Bronchial epithelial cell (primary cell): ENCODE measurements at regions not wholly inside any gene's neighbourhood (a gene's known extent, or its start where the extent isn't known, plus 50 kb on each side); places are given as distances from the start of the nearest gene placed in this dataset.

Source experiments
- DNase-seq: peaks from one replicate; pipeline ENCODE4 v3.0.0-alpha.2; 2010; ENCODE audit warnings: low read depth
- FAIRE-seq: peaks from 2 replicates; lab custom pipeline; 2011; peaks lifted over from hg19 to GRCh38; lab: Jason Lieb, UNC
- H3K27me3 ChIP-seq: 2 replicates; pipeline ENCODE4 v1.5.1; 2011; ENCODE audit warnings: low read length; ENCODE audit not compliant: control insufficient read depth, insufficient read depth
- H3K36me3 ChIP-seq: 2 replicates; pipeline ENCODE4 v1.5.1; 2011; ENCODE audit warnings: low read length; ENCODE audit not compliant: control insufficient read depth, insufficient read depth
- H3K4me3 ChIP-seq: 2 replicates; pipeline ENCODE4 v1.5.1; 2011; ENCODE audit warnings: mild to moderate bottlenecking, low read depth, low read length, control low read depth
- TF ChIP-seq, protein P1 (sequence below): IDR thresholded peaks from 2 replicates; pipeline ENCODE4 v1.5.1; 2011; ENCODE audit warnings: mild to moderate bottlenecking, moderate library complexity, low read length, control low read depth, inconsistent platforms; ENCODE audit not compliant: insufficient read depth, severe bottlenecking

DNA sequence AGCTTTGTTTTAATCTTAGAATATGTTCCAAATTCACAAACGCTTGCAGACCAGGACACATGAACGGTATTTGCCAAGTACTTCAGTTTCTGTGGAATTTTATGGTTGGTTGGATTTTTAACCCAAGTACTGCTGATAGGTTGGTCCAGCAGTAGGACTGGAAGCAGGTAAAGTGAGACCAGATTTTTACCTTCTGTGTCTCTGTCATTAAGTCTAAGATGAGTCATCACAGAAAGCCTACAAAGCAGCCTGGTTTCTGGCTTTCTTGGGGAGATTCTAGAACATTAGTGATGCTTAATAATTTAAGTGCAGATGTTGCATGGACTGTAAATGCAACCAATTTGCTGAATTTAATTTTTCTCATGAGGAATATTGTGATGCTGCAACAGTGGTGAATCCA lies 100.5 kb downstream of the SCG2 start:
- Histone ChIP-seq H3K36me3 (no peaks in the 10 kb centered on the region), H3K4me3 (no peak overlapping the region), H3K27me3 (no peaks in the 10 kb centered on the region)
- TF ChIP-seq, protein P1, sequence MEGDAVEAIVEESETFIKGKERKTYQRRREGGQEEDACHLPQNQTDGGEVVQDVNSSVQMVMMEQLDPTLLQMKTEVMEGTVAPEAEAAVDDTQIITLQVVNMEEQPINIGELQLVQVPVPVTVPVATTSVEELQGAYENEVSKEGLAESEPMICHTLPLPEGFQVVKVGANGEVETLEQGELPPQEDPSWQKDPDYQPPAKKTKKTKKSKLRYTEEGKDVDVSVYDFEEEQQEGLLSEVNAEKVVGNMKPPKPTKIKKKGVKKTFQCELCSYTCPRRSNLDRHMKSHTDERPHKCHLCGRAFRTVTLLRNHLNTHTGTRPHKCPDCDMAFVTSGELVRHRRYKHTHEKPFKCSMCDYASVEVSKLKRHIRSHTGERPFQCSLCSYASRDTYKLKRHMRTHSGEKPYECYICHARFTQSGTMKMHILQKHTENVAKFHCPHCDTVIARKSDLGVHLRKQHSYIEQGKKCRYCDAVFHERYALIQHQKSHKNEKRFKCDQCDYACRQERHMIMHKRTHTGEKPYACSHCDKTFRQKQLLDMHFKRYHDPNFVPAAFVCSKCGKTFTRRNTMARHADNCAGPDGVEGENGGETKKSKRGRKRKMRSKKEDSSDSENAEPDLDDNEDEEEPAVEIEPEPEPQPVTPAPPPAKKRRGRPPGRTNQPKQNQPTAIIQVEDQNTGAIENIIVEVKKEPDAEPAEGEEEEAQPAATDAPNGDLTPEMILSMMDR, result no peak
- no peak for FAIRE-seq
- peak; percentile 17 for DNase-seq

- no peak for FAIRE-seq
- Histone ChIP-seq H3K36me3 (no peaks in the 10 kb centered on the region), H3K4me3 (no peak overlapping the region), H3K27me3 (no peaks in the 10 kb centered on the region)
- TF ChIP-seq, protein P1, result no peak
- peak; percentile 65 for DNase-seq
Measured at GRCh38 chr2:223503746-223504145, 98.4 kb downstream of the SCG2 start.

- Histone ChIP-seq H3K27me3 (no peaks in the 10 kb centered on the region), H3K4me3 (no peak overlapping the region), H3K36me3 (no peaks in the 10 kb centered on the region)
- DNase-seq, result no peak
- no peak for FAIRE-seq
- TF ChIP-seq, protein P1, result no peak
Measured at GRCh38 chr2:223508372-223508771, 93.8 kb downstream of the SCG2 start.

DNA sequence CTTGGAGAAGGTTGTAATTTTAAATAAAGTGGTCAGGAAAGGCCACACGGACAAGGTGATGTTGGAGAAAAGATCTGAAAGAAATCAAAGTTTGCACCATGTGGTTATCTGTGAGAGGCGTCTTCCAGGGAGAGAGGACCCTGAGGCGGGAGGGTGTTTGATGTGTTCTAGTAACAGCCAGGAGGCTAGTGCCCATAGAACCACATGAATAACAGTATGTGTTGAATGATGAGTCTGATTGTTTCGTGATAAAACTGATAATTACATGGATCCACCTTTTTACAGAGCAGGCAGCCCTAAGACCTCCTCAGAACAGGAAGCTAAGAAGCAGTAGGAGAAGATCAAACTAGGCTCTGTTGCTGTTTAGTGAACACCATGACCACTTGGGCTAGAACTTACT lies 91.4 kb downstream of the SCG2 start:
- FAIRE-seq, result no peak
- no peak for DNase-seq
- Histone ChIP-seq H3K4me3 (no peak overlapping the region), H3K36me3 (no peaks in the 10 kb centered on the region), H3K27me3 (no peaks in the 10 kb centered on the region)
- TF ChIP-seq, protein P1, result no peak

GRCh38 chr2:223511168-223511567 lies 91.0 kb downstream of the SCG2 start:
- Histone ChIP-seq H3K27me3 (no peaks in the 10 kb centered on the region), H3K4me3 (no peak overlapping the region), H3K36me3 (no peaks in the 10 kb centered on the region)
- TF ChIP-seq, protein P1, result no peak
- FAIRE-seq (no peak), DNase-seq (no peak)

DNA sequence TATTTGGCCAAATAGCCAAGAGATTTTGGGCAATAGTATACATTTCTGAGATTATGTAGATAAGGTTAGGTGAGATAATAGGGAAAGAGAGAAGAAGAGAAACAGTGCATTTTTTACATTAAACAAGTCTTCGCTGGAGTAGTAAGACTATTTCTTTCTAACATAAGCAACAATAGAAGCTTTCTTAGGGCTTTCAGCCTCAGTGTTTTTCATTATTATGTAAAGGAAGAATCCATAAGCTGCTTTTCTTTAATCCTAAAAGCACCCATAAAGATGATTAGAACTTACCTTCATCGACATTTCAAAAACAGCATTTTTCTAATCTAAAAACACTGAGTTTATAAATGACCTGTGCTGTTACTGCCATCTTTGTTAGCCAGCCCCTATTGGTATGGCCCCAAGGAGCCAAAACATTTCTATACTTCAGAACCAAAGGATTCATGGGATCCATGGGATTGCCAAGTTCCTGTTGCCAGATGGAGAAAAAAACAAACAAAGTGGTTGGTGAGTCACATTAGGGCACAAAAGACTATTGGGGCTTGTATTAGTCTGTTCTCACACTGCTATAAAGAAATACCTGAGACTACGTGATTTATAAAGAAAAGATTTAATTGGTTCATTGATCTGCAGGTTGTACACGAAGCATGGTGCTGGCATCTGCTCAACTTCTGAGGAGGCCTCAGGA lies 88.2 kb downstream of the SCG2 start:
- FAIRE-seq (no peak), DNase-seq (peak; percentile 79)
- TF ChIP-seq, protein P1, result no peak
- no peaks in the 10 kb centered on the region for H3K27me3 ChIP-seq
- no peak overlapping the region for H3K4me3 ChIP-seq
- no peaks in the 10 kb centered on the region for H3K36me3 ChIP-seq
